Stimulated activated CD8-positive, alpha-beta memory T cell treated with anti-CD3 and anti-CD28 coated beads, Interleukin-7, amount 100 ng/mL, for 48 hours (primary cell): ENCODE measurements at regions not wholly inside any gene's neighbourhood (a gene's known extent, or its start where the extent isn't known, plus 50 kb on each side); places are given as distances from the start of the nearest gene placed in this dataset.

Source experiments
- DNase-seq, 2 donors: peaks; one replicate each; pipeline ENCODE4 v3.0.0-alpha.2; 2020; ENCODE audit warnings: low read depth in 1 of 2; ENCODE audit errors: extremely low read depth in 1 of 2

- DNase-seq: no peak
Observed at GRCh38 chr19:29467824-29468401, 57.9 kb upstream of the VSTM2B start.

- DNase-seq: no peak
Observed at GRCh38 chr19:29475469-29475868, 50.3 kb upstream of the VSTM2B start.
